NOMO-1 treated with dmso at 0.1 percent for 144 hours (cell line): ENCODE measurements at regions not wholly inside any gene's neighbourhood (a gene's known extent, or its start where the extent isn't known, plus 50 kb on each side); places are given as distances from the start of the nearest gene placed in this dataset.

ENCODE experiments used
- DNase-seq: peaks from one replicate; lab custom pipeline; 2025; ENCODE audit not compliant: unreplicated experiment; lab: John Stamatoyannopoulos, UW

DNA sequence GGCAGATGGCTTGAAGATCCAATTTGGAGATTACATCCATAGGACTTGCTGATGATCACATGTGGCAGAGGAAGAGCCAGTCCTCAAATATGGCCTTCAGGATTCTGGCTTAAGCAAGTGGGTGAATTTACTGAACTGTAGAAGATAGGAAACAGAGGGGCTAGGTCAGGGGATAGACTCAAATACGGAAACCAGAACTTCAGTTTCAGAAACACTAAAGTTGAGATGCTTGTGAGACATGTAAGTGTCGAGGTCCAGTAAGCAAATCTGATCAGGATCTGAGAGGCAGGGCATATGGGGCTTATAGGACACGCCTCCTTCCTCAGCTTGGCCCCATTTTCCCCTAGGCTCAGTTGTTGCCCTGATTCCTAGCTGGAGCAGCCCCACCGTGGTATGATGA, 107.7 kb downstream of the LBH start:
- no peak for DNase-seq

DNA sequence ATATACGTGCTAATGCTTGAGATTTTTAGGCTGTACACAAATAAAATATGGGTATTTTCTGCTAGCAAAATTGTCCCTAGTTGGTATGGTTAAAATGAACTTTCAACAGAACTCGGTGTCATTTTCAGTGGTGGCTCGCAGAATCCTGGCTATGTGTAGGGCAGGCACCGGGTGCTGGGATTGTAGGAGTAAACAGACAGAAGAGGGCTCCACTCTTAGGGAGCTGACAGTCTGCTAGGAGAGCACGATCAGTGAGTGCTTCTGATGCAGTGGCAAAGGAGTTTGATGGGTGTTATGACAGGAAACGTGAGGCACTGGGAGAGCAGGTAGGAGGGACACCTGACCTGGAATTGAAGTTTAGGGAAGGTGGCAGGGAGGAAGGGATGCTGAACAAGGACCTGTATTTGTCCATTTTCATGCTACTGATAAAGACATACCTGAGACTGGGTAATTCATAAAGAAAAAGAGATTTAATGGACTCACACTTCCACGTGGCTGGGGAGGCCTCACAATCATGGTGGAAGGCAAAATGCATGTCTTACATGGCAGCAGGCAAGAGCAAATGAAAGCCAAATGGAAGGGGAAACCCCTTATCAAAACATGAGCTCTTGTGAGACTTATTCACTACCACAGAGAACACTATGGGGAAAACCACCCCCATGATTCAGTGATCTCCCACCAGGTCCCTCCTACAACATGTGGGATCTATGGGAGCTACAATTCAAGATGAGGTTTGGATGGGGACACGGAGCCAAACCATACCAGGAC, 105.4 kb upstream of the LCLAT1 start:
- no peak for DNase-seq

DNA sequence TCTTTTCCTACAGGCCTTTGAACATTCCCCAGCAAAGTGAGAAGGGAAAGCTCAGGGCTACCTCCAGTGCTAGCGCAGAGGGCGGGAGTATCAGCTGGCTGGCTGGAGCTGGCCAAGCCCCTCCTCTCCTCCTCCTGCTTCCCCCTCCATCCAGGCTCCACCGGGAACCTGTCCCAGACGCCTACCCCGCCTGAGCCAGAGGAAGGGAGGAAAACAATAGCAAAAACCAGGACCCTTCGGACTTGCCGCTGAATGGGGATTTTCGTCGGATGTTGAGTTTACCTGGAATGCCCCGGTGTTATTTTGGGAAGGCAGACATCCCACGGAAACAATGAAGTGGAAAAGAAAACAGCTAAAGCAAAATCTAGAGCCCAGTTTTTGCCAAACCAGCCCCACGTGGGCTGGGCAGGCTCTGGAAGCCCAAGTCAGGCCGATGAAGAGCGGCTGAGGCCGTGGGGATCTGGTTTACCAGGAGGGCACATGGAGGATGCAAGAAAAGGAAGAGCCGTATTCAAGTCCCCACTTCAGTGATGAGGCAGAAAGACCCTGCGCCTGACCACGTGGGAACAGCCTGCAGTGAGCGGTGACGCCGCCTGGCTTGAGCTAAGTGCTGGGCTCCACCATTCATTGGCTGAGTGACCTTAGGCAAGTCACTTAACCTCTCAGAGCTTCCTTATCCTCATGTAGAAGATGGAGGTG, 100.4 kb upstream of the LCLAT1 start:
- DNase-seq, result no peak

DNA sequence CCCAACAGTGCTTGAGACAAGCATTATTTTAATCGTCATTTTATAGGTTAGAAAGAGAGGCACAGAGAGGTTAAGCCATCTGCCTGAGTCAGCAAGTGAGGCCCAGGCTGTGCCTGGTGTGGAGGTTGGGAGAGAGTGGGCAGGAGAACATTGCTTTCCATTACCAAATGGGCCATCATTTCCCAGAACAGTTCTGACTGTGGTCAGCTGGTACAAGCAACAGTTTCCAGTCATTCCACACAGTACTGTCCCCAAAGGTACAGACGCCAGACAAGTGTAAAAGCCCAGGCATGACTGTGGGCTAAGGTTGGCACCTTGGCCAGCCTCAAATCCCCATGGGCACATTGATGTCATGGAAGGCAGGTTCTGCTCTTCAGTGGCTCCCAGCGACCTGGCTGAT, 98.2 kb upstream of the LCLAT1 start:
- no peak for DNase-seq

DNA sequence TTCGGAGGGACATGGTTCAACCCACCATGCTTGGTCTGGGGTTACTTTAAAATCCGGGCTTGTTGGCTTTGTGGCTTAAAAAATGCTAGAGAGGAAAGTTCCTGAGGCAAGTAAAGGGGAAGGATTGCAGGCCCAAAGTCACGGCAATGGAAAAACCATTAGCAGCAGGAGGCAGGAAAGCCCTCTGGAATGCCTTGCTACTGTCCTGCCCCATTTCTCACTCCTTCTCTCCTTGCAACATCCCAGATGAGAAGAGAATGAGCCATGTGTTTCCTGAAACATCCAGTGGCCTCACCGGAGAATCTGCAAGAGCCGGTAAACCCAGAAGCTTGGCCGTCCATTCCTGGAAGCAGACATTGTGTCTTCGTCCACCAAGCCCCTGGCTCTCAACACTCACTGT, 97.4 kb upstream of the LCLAT1 start:
- DNase-seq, result no peak

DNA sequence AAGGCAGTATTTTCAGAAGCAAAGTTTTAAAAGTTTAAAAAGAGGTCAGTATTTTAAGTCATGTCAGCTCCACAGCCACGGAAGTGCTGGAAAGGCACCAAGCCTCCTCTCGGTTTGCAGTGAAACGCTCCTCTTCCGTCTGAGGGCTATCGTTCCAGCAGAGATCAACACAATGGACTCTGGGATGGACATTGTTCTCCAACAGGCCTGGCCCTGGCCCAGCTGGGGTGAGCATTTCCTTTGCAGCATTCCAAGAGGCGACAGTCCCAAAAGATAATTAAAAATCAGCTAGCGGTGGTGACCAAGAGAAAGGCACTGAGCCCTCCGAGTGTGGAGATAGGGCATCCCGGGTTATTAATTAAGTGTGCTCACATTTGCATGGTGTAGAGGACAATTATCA, 95.9 kb upstream of the LCLAT1 start:
- DNase-seq, result no peak

DNA sequence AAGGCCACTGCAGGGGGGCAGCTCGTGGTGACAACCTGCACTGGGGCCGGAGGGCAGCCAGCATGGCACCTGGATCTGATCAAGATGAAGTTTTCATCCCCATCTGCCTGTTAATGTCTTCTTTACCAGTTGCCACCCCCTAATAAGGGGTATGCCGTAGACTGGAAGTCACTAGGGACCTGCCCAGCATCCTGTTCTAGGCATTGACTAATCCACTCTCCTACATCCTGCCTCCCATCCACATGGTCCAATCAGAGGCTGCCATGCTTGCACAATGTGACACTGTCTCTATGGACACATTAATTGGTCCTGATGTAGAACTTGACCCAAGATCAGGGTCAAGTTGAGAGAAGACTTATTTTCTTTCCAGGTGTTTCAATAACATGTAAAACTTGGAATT, 95.1 kb upstream of the LCLAT1 start:
- DNase-seq, result no peak

DNA sequence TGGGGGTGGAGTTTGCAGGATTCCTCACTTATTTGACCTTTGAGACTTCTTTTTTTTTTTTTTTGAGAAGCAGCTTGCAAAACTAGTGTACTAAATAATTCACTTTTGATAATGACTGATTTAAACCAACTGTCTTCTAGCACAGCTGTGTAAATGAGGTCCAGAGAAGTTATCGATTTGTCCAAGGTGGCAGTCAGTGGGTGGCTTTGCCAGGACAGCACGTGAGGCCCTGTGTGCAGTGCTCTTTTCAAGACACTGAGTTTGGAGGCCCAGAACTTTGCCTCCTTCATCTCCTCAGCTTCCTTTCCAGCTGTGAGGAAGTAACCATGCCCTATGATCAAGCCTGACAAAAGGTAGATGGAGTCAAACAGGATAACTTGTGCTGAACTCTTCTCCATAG, 92.9 kb upstream of the LCLAT1 start:
- DNase-seq, result no peak

DNA sequence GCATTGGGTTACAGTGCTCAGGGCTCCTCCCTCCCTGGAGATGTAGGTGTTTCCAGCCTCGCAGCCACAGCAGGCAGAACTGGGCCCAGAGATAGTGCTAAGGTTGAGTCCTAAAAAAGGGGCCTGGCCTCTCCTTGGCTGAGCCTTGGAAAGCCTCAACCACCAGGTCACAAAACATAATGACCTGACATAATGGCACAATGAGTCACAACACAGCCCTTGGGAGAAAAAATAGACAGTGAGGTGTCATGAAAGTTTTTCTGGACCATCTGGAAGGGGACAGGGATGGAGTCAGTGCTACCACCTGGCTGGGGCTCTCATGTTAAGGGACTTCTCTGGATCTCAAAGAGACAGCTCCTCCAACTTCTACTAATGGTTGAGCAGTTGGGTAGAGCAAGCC, 92.4 kb upstream of the LCLAT1 start:
- DNase-seq, result no peak

DNA sequence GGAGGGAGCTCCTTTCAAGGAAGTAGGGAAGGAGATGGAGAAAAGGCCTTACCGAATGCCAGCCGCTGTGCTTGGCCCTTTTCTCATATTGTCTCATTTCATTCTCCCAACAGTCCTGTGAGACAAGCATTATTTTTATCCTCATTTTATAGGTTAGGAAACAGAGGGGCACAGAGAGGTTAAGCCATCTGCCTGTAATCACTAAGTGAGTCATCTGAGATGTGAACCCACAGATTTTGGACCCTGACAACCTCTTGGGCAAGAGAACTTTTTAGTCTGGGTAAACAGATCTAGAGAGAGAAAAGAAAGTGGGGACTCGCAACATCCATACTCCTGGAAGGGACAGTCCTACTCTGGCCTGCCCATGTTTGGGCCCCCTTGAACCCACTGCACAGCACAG, 91.7 kb upstream of the LCLAT1 start:
- DNase-seq, result no peak

DNA sequence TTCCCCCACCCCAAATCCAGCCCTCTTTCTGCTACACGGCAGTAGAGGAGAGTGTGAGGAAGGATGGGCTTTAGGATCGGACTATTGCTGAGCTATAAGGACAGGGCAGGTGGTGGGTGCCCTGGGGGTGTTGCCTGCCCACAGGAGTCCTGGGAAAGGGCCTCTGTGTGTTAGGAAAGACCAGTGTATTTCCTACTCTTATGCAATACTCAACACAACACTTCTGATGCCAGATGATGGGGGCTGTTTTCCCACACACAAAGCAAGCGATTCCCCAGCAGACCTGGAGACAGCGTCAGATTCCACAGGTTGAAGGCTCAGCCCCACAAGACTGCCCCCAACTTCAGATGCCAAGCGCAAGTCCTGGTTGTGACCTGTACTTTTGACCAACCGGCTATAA, 91.0 kb upstream of the LCLAT1 start:
- DNase-seq, result no peak

DNA sequence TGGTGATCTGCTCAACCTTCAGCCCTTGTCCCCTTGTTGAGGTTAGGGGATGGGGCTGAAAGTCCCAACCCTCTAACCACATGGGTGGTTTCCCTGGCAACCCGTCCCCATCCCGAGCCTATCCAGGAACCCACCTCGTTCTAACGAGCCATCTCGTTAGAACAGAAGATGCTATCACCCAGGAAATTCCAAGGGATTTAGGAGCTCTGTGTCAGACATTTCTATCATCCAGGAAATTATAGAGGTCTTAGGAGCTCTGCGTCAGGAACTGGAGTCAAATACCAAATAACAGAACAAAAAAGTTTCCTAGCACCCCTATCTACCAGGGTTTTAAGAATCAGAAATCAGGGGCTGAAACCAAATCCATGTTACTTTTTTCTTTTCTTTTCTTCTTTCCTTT, 90.3 kb upstream of the LCLAT1 start:
- no peak for DNase-seq

DNA sequence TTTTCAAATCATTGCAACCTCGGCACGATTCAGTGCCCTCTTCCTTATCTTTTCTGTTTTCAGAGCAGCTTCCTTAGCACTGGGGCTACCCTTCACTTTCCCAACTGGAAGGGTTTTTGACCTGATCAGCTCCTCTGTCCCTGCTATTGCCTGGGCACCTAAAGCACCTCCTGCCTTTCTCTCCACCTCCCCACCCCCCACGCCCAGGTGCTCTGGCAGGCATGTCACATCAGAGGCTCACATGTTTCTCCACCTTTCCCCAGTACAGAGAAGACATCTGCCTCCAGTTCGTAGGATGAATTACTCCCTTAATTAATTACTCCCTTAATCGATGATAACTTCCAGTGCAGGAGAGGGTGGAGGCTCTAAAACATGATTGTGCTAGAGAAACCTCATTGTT, 88.7 kb upstream of the LCLAT1 start:
- no peak for DNase-seq

DNA sequence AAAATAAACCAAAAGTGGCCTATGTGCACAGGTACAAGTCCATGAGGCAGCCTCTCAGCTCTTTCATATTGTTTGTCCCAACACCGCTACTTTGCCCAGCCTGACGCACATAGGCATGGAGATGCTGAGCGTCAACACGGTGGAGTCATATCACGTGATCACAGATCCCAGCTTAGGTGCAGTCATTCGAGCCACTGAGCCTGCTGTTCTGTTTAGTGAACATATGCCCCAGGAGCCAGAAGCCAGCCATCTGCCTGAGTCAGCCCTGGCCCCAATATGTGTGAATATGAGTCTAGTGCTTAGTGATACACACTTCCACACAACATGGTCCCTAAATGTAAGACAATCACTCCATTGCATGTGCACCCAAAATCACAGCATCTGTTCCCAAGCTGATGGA, 88.2 kb upstream of the LCLAT1 start:
- no peak for DNase-seq

DNA sequence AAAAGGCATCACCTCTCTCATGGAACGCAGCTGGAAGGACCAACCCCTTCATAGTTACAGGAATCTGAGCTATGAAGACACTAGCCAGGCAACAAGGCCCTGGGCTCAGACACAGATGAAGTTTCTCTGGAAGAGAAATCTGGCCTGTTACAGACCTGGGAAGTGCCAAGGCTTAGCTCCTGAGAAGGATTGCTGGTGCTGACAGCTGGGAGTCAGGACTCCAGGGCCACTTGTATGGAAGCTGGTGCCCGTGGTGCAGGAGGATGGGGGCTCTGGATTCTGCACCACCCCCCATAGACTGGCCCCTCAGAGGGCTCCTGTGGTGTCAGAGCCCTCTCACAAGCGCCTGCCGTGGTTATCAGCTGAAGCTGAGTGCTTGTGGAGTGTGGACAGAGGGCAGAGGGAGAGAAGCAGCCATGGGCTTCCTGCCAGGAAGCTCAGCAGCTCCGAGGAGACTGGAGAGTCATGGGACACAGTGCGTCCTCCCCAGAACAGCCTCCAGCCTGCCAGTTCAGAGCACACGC, 87.3 kb upstream of the LCLAT1 start:
- no peak for DNase-seq

DNA sequence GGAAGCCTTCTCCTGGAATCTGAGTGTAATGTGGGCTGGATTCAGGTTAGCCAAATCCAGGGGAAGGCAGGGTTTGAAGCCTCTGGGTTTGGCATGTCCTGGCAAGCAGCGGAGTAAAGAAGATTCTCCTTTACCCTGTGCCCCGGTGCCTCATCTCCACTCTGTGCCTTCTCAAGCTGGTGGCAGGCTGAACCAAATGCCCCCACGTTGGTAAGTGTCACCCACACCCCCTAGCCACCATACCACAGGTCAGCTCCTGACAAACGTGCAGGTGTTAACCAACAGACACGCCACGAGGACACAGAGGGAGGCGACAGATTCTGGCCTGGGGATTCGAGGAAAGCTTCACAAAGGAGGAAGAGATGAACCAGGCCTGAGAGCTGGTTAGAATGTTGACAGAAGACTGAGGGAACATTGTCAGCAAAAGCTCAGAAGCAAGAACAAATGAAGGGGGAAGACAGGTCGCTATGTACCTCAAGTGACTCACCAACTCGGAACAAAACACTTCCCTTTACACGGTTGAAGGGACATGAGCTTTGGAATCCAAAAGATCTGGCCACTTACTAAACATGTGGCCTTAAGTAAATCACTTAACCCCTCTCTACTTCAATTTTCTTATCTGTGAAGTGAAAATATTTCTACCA, 85.2 kb upstream of the LCLAT1 start:
- DNase-seq, result no peak

DNA sequence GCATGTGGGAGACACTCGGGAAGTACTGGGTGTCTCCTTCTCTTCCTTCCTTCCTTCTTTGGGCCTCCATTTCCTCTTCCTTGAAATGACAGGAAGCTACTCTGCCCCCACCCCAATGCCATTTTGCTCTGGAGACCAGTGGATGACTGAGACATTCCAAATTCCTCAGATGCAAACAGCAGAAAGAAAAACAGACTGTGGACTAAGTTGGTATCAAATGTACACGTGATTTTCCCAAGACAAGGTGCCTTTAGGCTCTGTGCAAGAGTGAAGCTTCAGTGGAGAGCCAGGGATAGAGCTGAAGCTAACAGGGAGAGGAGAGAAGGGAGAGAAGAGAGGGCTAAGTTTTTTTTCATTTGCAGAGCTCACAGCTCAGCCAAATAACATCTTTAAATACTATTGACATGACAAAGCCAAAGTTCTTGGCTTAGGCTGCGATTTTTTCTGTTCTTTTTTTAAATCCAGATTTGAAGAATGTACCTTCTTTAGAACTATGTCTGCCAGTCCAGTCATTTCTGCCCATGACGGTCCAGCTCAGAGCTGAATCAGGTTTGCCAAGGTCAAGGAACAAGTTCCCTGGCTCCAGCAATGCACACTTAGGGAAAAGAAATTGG, 84.5 kb upstream of the LCLAT1 start:
- DNase-seq, result no peak

DNA sequence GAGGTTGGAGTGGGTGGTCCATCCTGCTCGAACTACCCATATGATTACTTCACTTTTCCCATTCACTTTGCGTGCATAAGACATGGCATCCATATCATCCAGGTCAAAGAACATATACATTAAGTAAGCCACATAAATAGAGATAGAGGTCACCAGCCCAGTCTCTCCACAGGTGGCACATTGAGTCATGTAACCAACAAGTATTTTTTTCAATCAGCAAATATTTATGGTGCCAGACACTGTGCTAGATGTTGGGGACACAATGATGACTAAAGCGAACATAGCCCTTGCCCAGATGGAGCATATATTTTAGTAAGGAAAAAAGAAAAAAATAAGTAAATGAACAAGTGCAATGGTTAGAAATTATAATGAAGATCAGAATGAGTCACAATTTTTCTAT, 83.6 kb upstream of the LCLAT1 start:
- DNase-seq, result no peak

DNA sequence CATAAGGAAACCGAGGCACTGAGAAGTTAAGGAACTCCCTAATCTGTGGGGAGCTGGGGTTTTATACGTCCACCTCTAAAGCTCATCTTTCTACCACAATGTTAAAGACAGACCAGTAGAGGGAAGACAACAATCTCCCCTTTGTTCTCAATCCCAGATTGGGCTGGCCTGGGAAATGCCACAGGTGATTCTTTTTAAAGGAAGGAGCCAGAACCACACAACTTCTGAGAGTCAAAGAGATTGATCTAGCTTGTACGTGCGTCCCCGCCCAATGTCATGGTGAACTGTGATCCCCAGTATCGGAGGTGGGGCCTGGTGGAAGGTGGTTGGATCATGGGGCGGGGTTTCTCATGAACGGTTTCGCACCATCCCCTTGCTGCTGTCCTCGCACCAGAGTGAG, 81.8 kb upstream of the LCLAT1 start:
- DNase-seq, result no peak

DNA sequence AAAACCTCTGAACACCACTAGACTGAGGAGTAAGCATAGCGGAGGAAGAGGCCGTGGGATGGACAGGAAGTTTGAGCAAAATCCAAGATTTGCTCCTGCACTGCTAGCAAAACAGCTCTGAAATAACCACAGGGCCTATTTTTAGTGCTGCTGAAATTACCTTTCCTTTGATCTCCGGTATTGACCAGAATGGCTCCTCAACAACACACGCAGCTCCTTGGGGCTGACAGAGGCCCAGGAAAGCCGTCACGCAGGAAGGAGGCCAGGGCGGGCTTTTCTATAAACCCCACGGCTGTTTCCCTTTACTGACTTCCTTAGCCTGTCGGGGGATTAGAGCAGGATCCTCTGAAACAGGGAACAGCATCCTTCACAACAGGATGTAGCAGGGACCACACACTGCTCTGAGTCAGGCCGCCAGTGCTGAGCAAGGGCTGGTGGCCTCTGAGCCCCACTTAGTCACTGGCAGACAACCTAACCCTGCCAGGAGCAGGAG, 80.8 kb upstream of the LCLAT1 start:
- no peak for DNase-seq

DNA sequence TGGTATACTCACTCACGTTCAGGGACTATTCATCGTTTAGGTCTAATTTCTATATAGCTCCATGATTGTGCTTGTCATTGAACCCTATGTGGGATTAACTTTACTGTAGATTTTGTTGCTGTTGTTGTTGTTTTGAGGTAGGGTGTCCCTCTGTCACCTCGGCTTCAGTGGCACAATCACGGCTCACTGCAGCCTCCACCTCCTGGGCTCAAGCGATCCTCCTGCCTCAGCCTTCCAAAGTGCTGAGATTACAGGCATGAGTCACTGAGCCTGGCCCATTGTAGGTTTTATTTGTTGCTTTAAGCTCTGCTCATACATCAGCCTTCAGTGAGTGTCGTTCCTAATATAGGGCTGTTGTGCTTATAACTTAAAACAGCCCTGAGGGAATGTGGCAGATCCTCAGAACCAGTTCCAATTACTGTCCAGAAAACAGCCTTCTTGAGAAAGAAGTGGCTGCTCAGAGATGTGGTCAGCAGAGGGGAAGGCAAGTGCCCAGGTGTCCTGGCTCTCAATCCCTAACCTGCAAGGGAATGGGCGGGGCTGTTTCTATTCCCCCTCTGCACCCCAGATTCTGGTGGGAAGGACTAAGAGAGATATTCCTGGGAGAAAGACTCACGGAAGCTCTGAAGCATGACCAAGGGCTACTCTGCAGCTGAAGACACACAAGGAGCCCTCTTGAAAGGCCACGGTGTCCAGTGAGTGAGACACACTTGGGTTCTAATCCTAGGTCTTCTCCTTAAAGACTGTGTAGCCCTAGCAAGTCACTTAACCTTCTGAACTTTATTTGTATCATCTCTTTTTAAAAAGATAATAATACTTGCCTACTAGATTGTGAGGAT, 79.6 kb upstream of the LCLAT1 start:
- DNase-seq, result no peak
